ENCODE measurements at regions not wholly inside any gene's neighbourhood (a gene's known extent, or its start where the extent isn't known, plus 50 kb on each side); places are given as distances from the start of the nearest gene placed in this dataset.

- CTCF ChIA-PET = interaction anchor here (1.3 to 2.9 kb wide), 2 partner anchors 10 to 47 kb away, joined by 3 to 11 read pairs; no protein-coding TSS in a partner anchor
- Histone ChIP-seq H3K9ac (no peak overlapping the region), H4K20me1 (ENCODE audit: insufficient read depth) (no peaks in the 10 kb centered on the region), H2AFZ (ENCODE audit: low read depth) (no peak overlapping the region), H3K4me1 (ENCODE audit: control insufficient read depth in 1 of 2, insufficient read depth in 2 of 2, low read depth in 1 of 2, low read length in 1 of 2) (no peaks in the 10 kb centered on the region), H3F3A (replicated peaks; ENCODE audit: insufficient read depth) (no peaks in the 10 kb centered on the region), H3K79me2 (ENCODE audit: insufficient read depth) (no peaks in the 10 kb centered on the region), H3K9me3 (no peaks in the 10 kb centered on the region), H3K4me2 (no peak overlapping the region), H3K27ac (ENCODE audit: low read depth in 2 of 2, low read length in 1 of 2) (no peak overlapping the region), H3K9me2 (no peaks in the 10 kb centered on the region), H3K4me3 (ENCODE audit: low read depth in 2 of 2, low read length in 1 of 2) (no peak overlapping the region), H3K36me3 (replicated peaks in 1 of 2; ENCODE audit: control insufficient read depth in 1 of 2, insufficient read depth in 2 of 2, low read length in 1 of 2) (no peaks in the 10 kb centered on the region), H3K27me3 (ENCODE audit: insufficient read depth) (no peaks in the 10 kb centered on the region)
- TF ChIP-seq EZH2phosphoT487 (IDR thresholded peaks at IDR 0.05; ENCODE audit: borderline replicate concordance, low read depth) (no peak), PBX3 (IDR thresholded peaks at IDR 0.05) (no peak), TCF12 (IDR thresholded peaks at IDR 0.05) (no peak), CHD2 (IDR thresholded peaks at IDR 0.05; ENCODE audit: low read length, partially characterized antibody) (no peak), MEF2A (IDR thresholded peaks at IDR 0.05; ENCODE audit: borderline replicate concordance, low read depth) (no peak), REST (IDR thresholded peaks at IDR 0.05; ENCODE audit: low read depth, low read length) (no peak), RAD21 (IDR thresholded peaks at IDR 0.05; ENCODE audit: low read length) (no peak), RCOR1 (IDR thresholded peaks at IDR 0.05; ENCODE audit: low read length) (no peak), POLR2AphosphoS5 (IDR thresholded peaks at IDR 0.05; ENCODE audit: low read depth, low read length) (no peak), MXI1 (IDR thresholded peaks at IDR 0.05; ENCODE audit: low read depth, low read length) (no peak)
- DNase-seq = no peak
- POLR2A ChIA-PET = no interaction called here
- WGBS (ENCODE audit: low lambda C conversion rate) = 28% methylated on average over 10 of the region's 10 CpGs
Measured at GRCh38 chr12:129966146-129966995, 62.5 kb upstream of the TMEM132D start.

- no peaks in the 10 kb centered on the region for H4K20me1 ChIP-seq (ENCODE audit: insufficient read depth)
- ChIA-PET CTCF (no interaction called here), POLR2A (no interaction called here)
- H3F3A ChIP-seq (replicated peaks; ENCODE audit: insufficient read depth) = no peaks in the 10 kb centered on the region
- H3K27me3 ChIP-seq (ENCODE audit: insufficient read depth) = no peaks in the 10 kb centered on the region
- no peak overlapping the region for H3K4me3 ChIP-seq (ENCODE audit: low read depth in 2 of 2, low read length in 1 of 2)
- H2AFZ ChIP-seq (ENCODE audit: low read depth) = no peak overlapping the region
- no peaks in the 10 kb centered on the region for H3K4me1 ChIP-seq (ENCODE audit: control insufficient read depth in 1 of 2, insufficient read depth in 2 of 2, low read depth in 1 of 2, low read length in 1 of 2)
- TF ChIP-seq SMC3 (IDR thresholded peaks at IDR 0.05; ENCODE audit: low read depth, low read length) = no peak
- no peak for TF ChIP-seq YY1 (IDR thresholded peaks at IDR 0.05; ENCODE audit: low read depth)
- no peak for TF ChIP-seq MEF2A (IDR thresholded peaks at IDR 0.05; ENCODE audit: borderline replicate concordance, low read depth)
- TF ChIP-seq CTCF (IDR thresholded peaks at IDR 0.05) = no peak
- TF ChIP-seq CHD2 (IDR thresholded peaks at IDR 0.05; ENCODE audit: low read length, partially characterized antibody) = no peak
- TF ChIP-seq JUND (IDR thresholded peaks at IDR 0.05) = no peak
- TF ChIP-seq TCF12 (IDR thresholded peaks at IDR 0.05) = no peak
- TF ChIP-seq GATA2 (CRISPR knock-in tag; IDR thresholded peaks at IDR 0.05) = no peak
- TF ChIP-seq PBX3 (IDR thresholded peaks at IDR 0.05) = no peak
- no peak for TF ChIP-seq TEAD4 (IDR thresholded peaks at IDR 0.05; ENCODE audit: borderline replicate concordance, insufficient read depth)
- TF ChIP-seq EP300 (IDR thresholded peaks at IDR 0.05; ENCODE audit: borderline replicate concordance in 1 of 2, low read depth in 1 of 2, low read length in 1 of 2) = no peak
- no peak for TF ChIP-seq RAD21 (IDR thresholded peaks at IDR 0.05; ENCODE audit: low read length)
- H3K9me3 ChIP-seq = no peaks in the 10 kb centered on the region
- WGBS (ENCODE audit: low lambda C conversion rate) = 30% methylated on average over 7 of the region's 7 CpGs
- H3K4me2 ChIP-seq = no peak overlapping the region
- H3K9ac ChIP-seq = no peak overlapping the region
- no peak overlapping the region for H3K27ac ChIP-seq (ENCODE audit: low read depth in 2 of 2, low read length in 1 of 2)
- H3K9me2 ChIP-seq = no peaks in the 10 kb centered on the region
- H3K79me2 ChIP-seq (ENCODE audit: insufficient read depth) = no peaks in the 10 kb centered on the region
- no peaks in the 10 kb centered on the region for H3K36me3 ChIP-seq (replicated peaks in 1 of 2; ENCODE audit: control insufficient read depth in 1 of 2, insufficient read depth in 2 of 2, low read length in 1 of 2)
- DNase-seq = no peak
Measured at GRCh38 chr12:129971721-129972120, 67.9 kb upstream of the TMEM132D start.

Measured in SK-N-SH (cell line).